HG02943 (cell line): ENCODE measurements at regions not wholly inside any gene's neighbourhood (a gene's known extent, or its start where the extent isn't known, plus 50 kb on each side); places are given as distances from the start of the nearest gene placed in this dataset.
"Not testable (repeated sequence)": the region's sequence is repeated elsewhere in the genome, so short reads cannot be mapped to it uniquely, and the experiment has no call there.

ENCODE experiments used
- ATAC-seq: cut with Tn5 transposase; IDR thresholded peaks from one replicate; pipeline ENCODE4 v1.9.1; 2021; ENCODE audit warnings: mild to moderate bottlenecking, low read depth, moderate library complexity; ENCODE audit not compliant: unreplicated experiment

DNA sequence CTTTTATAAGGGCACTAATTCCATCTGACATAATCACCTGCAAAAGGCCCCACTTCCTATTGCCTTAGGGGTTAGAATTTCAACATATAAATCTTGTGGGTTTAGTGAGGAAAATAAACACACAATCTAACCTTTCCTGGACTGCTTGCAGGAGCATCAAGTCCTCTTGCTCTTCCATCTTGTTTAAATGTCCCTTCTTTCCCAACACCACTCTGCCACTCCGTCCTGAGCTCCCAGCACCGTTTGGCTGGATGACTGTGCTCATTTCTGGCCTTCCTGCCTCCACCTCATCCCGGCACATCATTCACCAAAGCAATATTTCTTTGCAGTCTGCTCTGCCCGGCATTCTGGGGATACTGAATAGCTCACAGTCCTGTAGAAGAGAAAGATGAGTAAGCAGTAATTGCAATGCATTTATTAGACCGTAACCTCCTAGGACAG, 247.8 kb downstream of the BCL2 start:
- no peak for ATAC-seq

GRCh38 chr18:63070767-63071502, 248.6 kb downstream of the BCL2 start:
- ATAC-seq: no peak

DNA sequence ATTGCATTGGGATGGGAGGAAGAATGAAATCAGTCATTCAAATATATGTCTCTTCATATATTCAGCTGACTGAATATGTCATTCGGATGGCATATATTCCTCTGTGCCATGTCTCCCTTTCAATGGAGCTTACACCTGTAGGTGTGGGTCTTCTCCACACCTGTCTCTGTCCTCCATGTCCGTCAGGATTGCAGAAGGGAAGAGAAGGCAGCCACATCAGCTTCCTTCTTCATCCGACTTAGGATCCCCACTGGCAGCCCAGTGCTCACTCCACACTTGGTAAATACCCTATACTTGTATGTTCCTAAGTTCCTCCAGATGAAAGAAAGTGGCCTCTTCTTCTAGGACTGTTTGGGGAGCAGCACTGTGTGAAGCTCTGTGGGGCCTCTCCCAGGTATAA, 250.1 kb downstream of the BCL2 start:
- no peak for ATAC-seq

DNA sequence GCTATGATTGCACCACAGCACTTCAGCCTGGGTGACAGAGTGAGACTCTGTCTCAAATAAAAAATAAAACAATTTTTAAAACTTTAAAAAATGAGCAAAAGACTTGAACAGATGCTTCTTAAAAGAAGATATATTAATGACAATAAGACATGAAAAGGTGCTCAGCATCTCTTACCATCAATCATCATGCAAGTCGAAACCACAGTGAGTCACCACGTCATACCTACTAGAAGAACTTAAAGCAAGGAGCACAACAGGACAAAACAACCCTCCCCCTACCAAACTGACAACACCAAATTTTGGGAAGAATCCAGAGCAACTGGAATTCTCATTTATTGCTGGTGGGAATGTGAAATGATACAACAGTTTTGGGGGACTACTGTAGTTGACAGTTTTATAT, 251.6 kb downstream of the BCL2 start:
- ATAC-seq: no peak

DNA sequence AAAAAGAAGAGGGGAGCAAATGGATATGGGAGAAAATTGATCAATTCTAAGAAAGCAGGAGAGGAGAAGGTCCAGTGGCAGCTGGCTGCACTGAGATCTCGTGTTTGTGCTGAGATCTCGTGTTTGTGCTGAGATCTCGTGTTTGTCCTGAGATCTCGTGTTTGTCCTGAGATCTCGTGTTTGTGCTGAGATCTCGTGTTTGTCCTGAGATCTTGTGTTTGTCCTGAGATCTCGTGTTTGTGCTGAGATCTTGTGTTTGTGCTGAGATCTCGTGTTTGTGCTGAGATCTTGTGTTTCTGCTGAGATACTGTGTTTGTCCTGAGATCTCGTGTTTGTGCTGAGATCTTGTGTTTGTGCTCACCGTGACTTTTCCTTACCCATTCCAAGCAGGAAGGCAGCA, 254.4 kb downstream of the BCL2 start:
- ATAC-seq: no peak

DNA sequence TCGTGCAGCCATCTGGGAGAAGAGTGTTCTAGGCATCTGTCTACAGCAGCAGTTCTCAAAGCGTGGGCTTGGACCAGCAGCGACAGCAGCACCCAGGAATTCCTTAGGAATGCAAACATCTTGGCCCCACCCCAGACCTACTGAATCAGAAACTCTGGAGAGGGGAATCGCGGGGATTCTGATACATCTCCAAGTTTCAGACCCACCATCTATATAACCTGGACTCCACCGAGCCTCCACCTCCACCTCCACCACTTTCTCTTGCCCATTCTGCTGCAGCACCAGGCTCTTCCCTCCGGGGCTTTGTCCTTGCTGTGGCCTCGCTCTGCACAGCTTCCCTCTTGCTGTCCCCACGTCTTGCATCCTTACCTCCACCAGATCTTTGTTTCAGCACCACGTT, 256.4 kb downstream of the BCL2 start:
- no peak for ATAC-seq

- ATAC-seq: no peak
Measured at GRCh38 chr18:63062246-63062645, 257.3 kb downstream of the BCL2 start.

DNA sequence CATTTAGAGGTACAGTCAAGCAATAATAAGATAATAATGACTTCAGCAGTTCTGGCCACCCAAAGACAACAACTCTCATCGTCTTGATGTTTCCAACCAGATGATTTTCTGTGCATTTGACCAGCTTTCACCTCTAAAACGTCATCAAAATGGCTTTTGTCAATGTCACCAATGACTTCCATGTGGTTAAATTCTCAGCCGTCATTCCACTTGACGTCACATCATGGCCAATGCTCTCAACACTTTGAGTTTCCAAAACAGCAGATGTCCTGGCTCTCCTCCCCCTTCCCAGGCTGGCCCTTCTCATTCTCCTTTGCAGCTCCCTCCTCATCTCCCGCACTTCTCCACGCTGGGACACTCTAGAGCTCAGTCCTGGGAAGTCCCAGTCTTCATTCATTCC, 258.3 kb downstream of the BCL2 start:
- no peak for ATAC-seq

- ATAC-seq: no peak
Measured at GRCh38 chr18:63058521-63058920, 261.0 kb downstream of the BCL2 start.

- no peak for ATAC-seq
Measured at GRCh38 chr18:63057707-63058106, 261.9 kb downstream of the BCL2 start.

- ATAC-seq: no peak
Measured at GRCh38 chr18:63054901-63055584, 264.5 kb downstream of the BCL2 start.

DNA sequence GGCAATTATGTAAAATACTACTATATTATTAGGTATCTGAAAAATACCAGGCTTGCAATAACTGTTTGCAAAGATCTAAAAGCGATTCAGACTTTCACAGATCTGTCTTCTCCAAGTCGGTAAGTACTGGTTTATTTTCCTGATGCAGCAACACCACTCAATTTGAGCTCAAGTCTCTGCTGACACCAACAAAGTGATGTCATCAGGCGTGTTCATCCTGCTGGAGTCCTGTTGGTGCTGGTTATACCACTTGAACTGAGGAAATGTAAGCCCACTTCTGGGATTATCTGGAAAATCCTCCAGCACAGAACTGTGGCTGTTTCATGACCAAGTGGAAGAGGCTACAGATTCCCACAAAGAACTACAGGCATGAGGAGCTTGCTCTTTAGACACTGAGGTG, 267.6 kb downstream of the BCL2 start:
- no peak for ATAC-seq

DNA sequence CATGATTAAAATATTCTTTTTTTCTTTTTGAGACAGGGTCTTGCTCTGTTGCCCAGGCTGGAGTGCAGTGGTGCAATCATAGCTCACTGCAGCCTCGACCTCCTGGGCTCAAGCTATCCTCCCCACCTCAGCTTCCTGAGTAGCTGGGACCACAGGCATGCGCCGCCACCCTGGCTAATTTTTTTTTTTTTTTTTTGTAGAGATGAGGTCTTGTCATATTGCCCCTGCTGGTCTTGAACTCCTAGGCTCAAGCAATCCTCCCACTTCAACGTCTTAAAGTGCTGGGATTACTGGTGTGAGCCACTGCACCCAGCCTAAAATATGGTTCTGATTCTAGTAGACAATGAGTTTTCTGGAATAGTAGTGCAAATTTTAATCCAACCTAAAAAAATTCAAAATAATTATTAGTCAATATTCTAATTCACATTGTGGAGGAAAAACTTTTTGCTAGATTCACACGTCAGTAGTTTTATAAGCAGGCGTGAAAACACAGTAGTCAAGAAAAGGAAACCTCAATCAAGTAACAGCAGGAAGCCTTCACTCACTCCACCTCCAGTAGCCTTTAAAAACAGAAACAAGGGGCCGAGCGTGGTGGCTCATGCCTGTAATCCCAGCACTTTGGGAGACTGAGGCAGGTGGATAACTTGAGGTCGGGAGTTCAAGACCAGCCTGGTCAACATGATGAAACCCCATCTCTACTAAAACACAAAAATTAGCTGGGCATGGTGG, 268.7 kb downstream of the BCL2 start:
- ATAC-seq: not testable (repeated sequence)

GRCh38 chr18:63046375-63046774, 273.2 kb downstream of the BCL2 start:
- no peak for ATAC-seq

DNA sequence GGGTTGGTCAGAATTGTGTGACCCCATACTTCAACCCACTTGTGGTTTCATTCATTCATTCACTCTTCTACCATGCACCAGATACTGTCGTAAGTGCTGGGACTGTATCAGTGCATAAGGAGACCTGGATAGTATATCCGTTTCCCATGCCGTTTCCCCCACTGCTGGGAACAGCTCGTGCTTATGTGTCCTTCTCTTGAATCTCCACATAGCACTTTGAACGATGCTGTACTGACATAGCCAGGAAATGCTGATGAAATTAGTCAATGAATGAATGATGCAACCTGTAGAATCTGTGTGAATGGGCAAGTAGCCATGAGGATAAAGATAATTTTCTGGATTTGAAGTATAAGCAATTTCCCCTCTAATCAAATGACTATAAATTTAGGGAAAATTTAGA, 276.1 kb downstream of the BCL2 start:
- ATAC-seq: no peak

DNA sequence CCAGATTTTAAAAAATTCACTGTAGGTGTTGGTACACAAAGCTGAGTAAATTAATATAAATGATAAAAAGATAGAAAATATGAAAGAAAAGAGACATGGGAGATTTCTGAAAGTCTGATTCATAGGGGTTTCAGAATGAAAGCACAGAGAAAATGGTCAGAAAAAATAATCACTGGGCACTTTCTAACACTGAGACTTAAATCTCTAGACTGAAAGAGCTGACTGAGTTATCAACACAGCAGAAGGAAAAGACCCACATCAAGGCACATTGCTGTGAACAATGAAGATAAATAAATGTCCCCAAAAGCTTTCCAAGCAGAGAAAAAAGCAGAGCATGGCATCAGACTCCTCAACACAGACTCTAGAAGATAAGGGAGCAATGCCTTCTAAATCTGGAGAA, 277.2 kb downstream of the BCL2 start:
- no peak for ATAC-seq

DNA sequence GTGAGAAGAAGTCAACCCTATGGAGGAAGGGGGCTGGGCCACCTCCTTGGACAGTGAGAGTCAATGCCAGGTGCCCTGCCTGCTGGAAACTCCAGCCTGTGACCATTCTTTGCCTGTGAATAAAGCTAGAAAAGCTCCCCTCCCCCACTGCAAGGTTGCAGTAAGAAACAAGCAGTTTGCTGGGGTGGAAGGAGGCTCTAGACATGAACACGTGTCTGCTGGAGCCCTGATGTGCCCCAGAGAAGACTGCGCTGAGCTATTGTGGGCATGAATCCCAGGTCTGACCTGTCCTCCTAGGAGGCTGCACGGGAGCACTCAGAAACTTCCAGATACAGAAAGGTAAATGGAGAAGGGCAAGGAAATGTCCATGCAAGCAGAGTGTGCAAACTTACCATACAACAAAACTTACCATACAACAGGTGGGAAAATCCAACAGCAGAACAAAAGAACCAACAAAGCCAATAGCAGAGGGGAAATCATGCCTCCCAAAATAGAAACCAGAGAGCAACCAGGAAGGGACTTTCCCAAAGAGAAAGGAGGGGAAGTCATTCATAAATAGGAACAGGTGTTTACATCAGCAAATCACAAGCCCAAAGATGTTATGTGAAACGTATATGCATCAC, 278.7 kb downstream of the BCL2 start:
- ATAC-seq: peak; percentile 72

GRCh38 chr18:63037491-63037890, 282.1 kb downstream of the BCL2 start:
- no peak for ATAC-seq

GRCh38 chr18:63031375-63031774, 288.2 kb downstream of the BCL2 start:
- ATAC-seq: no peak
